Stimulated activated CD4-positive, alpha-beta T cell treated with anti-CD3 and anti-CD28 coated beads, TNF-alpha, amount 100 ng/mL, for 1 hour (primary cell): ENCODE measurements at regions not wholly inside any gene's neighbourhood (a gene's known extent, or its start where the extent isn't known, plus 50 kb on each side); places are given as distances from the start of the nearest gene placed in this dataset.

Experiments
- DNase-seq, 3 donors: peaks; one replicate each; pipeline ENCODE4 v3.0.0-alpha.2; 2020; ENCODE audit warnings: low read depth in 3 of 3, low spot score in 1 of 3

- no peak for DNase-seq
Measured at GRCh38 chr3:117734496-117734895, 1024.9 kb downstream of the TUSC7 start.

- no peak for DNase-seq
Measured at GRCh38 chr3:117735481-117736101, 1026.0 kb downstream of the TUSC7 start.

- DNase-seq: no peak
Measured at GRCh38 chr3:117736846-117737245, 1027.3 kb downstream of the TUSC7 start.

- DNase-seq: no peak
Measured at GRCh38 chr3:117743993-117744392, 1034.4 kb downstream of the TUSC7 start.

- DNase-seq: no peak
Measured at GRCh38 chr3:117744935-117745334, 1035.4 kb downstream of the TUSC7 start.

GRCh38 chr3:117745516-117745915 is 1035.9 kb downstream of the TUSC7 start:
- no peak for DNase-seq

GRCh38 chr3:117746066-117746465 is 1036.5 kb downstream of the TUSC7 start:
- DNase-seq: no peak

- no peak for DNase-seq
Measured at GRCh38 chr3:117748131-117748530, 1038.6 kb downstream of the TUSC7 start.

GRCh38 chr3:117750674-117751269 is 1041.2 kb downstream of the TUSC7 start:
- no peak for DNase-seq

- no peak for DNase-seq
Measured at GRCh38 chr3:117751651-117752050, 1042.1 kb downstream of the TUSC7 start.

- no peak for DNase-seq
Measured at GRCh38 chr3:117752984-117753717, 1043.6 kb downstream of the TUSC7 start.

GRCh38 chr3:117754058-117754457 is 1044.5 kb downstream of the TUSC7 start:
- no peak for DNase-seq

GRCh38 chr3:117754841-117755240 is 1045.3 kb downstream of the TUSC7 start:
- DNase-seq: no peak

- no peak for DNase-seq
Measured at GRCh38 chr3:117756563-117756962, 1047.0 kb downstream of the TUSC7 start.

GRCh38 chr3:117761703-117762620 is 1052.4 kb downstream of the TUSC7 start:
- DNase-seq: no peak

GRCh38 chr3:117762621-117763037 is 1053.0 kb downstream of the TUSC7 start:
- DNase-seq: no peak

GRCh38 chr3:117763561-117763960 is 1054.0 kb downstream of the TUSC7 start:
- DNase-seq: no peak

GRCh38 chr3:117768581-117768980 is 1059.0 kb downstream of the TUSC7 start:
- no peak for DNase-seq

- DNase-seq: no peak
Measured at GRCh38 chr3:117774130-117774529, 1064.6 kb downstream of the TUSC7 start.

GRCh38 chr3:117786349-117786748 is 1076.8 kb downstream of the TUSC7 start:
- DNase-seq: no peak

GRCh38 chr3:117788061-117788460 is 1078.5 kb downstream of the TUSC7 start:
- no peak for DNase-seq
